Astrocyte (in vitro differentiated cells and primary cell): ENCODE measurements at regions not wholly inside any gene's neighbourhood (a gene's known extent, or its start where the extent isn't known, plus 50 kb on each side); places are given as distances from the start of the nearest gene placed in this dataset.

Experiments
- DNase-seq: peaks from one replicate; pipeline ENCODE4 v3.0.0-alpha.2; 2010; ENCODE audit warnings: low read depth
- FAIRE-seq: peaks from 2 replicates; lab custom pipeline; 2011; peaks lifted over from hg19 to GRCh38; lab: Jason Lieb, UNC
- H2AFZ ChIP-seq: 2 replicates; pipeline ENCODE4 v1.6.0; 2012; ENCODE audit warnings: low read depth, low read length, inconsistent platforms
- H3K27ac ChIP-seq: 2 replicates; pipeline ENCODE4 v1.5.1; 2011; ENCODE audit warnings: low read depth, low read length, inconsistent platforms
- H3K27me3 ChIP-seq: 2 replicates; pipeline ENCODE4 v1.6.0; 2011; ENCODE audit warnings: low read length, inconsistent platforms; ENCODE audit not compliant: insufficient read depth
- H3K36me3 ChIP-seq: 2 replicates; pipeline ENCODE4 v1.5.1; 2011; ENCODE audit warnings: low read length, inconsistent platforms; ENCODE audit not compliant: insufficient read depth
- H3K4me1 ChIP-seq: 2 replicates; pipeline ENCODE4 v1.5.1; 2011; ENCODE audit warnings: low read length, inconsistent platforms; ENCODE audit not compliant: insufficient read depth
- H3K4me2 ChIP-seq: 2 replicates; pipeline ENCODE4 v1.6.0; 2012; ENCODE audit warnings: low read length, inconsistent platforms
- H3K4me3 ChIP-seq: 2 replicates; pipeline ENCODE4 v1.5.1; 2011; ENCODE audit warnings: low read depth, mild to moderate bottlenecking, low read length, inconsistent platforms; ENCODE audit not compliant: insufficient read depth
- H3K79me2 ChIP-seq: 2 replicates; pipeline ENCODE4 v1.6.0; 2012; ENCODE audit warnings: mild to moderate bottlenecking, low read length, inconsistent platforms; ENCODE audit not compliant: insufficient read depth
- H3K9ac ChIP-seq: 2 replicates; pipeline ENCODE4 v1.6.0; 2012; ENCODE audit warnings: mild to moderate bottlenecking, low read length, inconsistent platforms
- H3K9me3 ChIP-seq: 2 replicates; pipeline ENCODE4 v1.5.1; 2012; ENCODE audit warnings: low read depth, mild to moderate bottlenecking, low read length, inconsistent platforms; ENCODE audit not compliant: insufficient read depth
- H4K20me1 ChIP-seq: 2 replicates; pipeline ENCODE4 v1.6.0; 2012; ENCODE audit warnings: low read length, inconsistent platforms; ENCODE audit not compliant: insufficient read depth
- H3K27ac Mint-ChIP-seq: one replicate; pipeline ENCODE4 v1.8.0; 2021; ENCODE audit warnings: mild to moderate bottlenecking, mixed read lengths; ENCODE audit not compliant: unreplicated experiment
- H3K27me3 Mint-ChIP-seq: one replicate; pipeline ENCODE4 v1.8.0; 2021; ENCODE audit warnings: low read depth, mixed read lengths; ENCODE audit not compliant: unreplicated experiment
- H3K36me3 Mint-ChIP-seq: one replicate; pipeline ENCODE4 v1.8.0; 2021; ENCODE audit warnings: low read depth, mixed read lengths; ENCODE audit not compliant: unreplicated experiment
- H3K4me1 Mint-ChIP-seq: one replicate; pipeline ENCODE4 v1.8.0; 2021; ENCODE audit warnings: low read depth, mixed read lengths; ENCODE audit not compliant: unreplicated experiment
- H3K4me3 Mint-ChIP-seq: one replicate; pipeline ENCODE4 v1.8.0; 2021; ENCODE audit warnings: mild to moderate bottlenecking, moderate library complexity, mixed read lengths; ENCODE audit not compliant: unreplicated experiment
- H3K9me3 Mint-ChIP-seq: one replicate; pipeline ENCODE4 v1.8.0; 2021; ENCODE audit warnings: mild to moderate bottlenecking, mixed read lengths; ENCODE audit not compliant: unreplicated experiment
- CTCF ChIP-seq: IDR thresholded peaks from 2 replicates; pipeline ENCODE4 v1.5.1; 2011; ENCODE audit warnings: low read depth, mild to moderate bottlenecking, inconsistent platforms, low read length, moderate library complexity; ENCODE audit not compliant: insufficient read depth
- EZH2 ChIP-seq: IDR thresholded peaks from 2 replicates; pipeline ENCODE4 v1.6.1; 2012; ENCODE audit warnings: mild to moderate bottlenecking, low read length, inconsistent platforms; ENCODE audit not compliant: insufficient read depth

DNA sequence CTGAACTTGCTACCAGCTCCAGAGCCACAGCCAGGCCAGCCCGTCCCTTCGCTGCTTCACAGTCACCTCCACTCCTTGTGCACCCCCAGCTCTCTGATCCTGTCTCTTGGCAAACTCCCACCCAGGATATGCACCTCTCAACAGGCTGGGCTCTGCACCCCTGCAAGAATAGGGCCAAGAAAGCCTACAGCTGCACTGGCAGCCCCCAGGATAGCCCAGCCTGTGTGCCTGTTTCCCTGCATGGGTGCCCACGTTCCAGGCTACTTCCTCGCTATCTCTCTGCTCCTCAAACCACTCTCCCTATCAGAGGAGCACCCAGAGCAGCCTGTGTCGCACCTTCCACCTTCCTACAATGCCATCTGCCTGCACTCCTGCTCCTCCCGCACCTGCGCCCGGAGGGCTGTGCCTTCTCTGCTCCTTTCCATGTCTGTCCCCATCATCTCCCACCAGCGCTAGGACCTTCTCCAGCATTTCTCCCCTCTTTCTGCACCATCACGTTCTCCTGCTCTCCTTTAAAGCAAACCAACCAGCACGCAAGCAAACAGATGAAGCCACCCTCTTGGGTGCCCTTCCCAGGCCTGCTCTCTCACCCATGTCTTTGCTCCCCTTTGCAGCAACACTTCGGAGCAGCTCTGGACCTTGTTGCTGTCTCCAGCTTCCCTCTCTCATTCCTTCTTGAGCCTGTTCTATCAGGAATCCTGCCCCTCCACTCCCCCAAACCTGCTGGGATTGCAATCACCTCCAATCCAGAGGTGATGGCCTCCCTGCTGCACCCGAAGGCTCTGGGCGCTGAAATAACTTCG lies 313.2 kb upstream of the HS6ST1 start:
- Histone ChIP-seq H3K27ac (no peak overlapping the region), H3K36me3 (no peaks in the 10 kb centered on the region), H3K27me3 (peaks cover 4% of the 10 kb centered on the region), H4K20me1 (no peaks in the 10 kb centered on the region), H3K9ac (no peak overlapping the region), H2AFZ (no peak overlapping the region), H3K4me2 (no peak overlapping the region), H3K79me2 (no peaks in the 10 kb centered on the region), H3K4me3 (no peak overlapping the region), H3K9me3 (no peaks in the 10 kb centered on the region), H3K4me1 (peaks cover 15% of the 10 kb centered on the region)
- H3K4me1 Mint-ChIP-seq = peaks cover 11% of the 10 kb centered on the region
- FAIRE-seq (no peak), DNase-seq (no peak)
- no peaks in the 10 kb centered on the region for H3K36me3 Mint-ChIP-seq
- no peak overlapping the region for H3K4me3 Mint-ChIP-seq
- peaks cover 3% of the 10 kb centered on the region for H3K9me3 Mint-ChIP-seq
- no peak for TF ChIP-seq CTCF
- no peak for TF ChIP-seq EZH2
- peaks cover 25% of the 10 kb centered on the region for H3K27me3 Mint-ChIP-seq
- H3K27ac Mint-ChIP-seq = no peak overlapping the region

DNA sequence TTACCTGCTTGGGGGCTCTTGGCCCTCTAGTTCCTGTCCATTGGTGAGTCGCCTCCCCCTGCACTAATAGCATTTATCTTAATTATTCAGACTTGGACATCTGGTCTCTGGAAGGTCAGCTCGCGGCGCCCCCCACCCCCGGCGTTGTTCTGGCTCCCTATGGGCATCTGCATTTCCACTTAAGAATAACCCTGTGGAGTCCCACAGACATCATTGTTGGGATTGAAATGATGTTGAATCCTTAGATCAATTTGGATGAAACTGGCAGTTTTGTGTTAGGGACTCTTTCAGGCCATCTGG lies 313.8 kb upstream of the HS6ST1 start:
- H3K4me1 Mint-ChIP-seq = peaks cover 11% of the 10 kb centered on the region
- no peak overlapping the region for H3K9ac ChIP-seq
- peaks cover 3% of the 10 kb centered on the region for H3K9me3 Mint-ChIP-seq
- H4K20me1 ChIP-seq = no peaks in the 10 kb centered on the region
- H2AFZ ChIP-seq = no peak overlapping the region
- no peak overlapping the region for H3K27ac ChIP-seq
- H3K4me3 Mint-ChIP-seq = no peak overlapping the region
- no peaks in the 10 kb centered on the region for H3K9me3 ChIP-seq
- H3K4me1 ChIP-seq = peaks cover 15% of the 10 kb centered on the region
- peaks cover 4% of the 10 kb centered on the region for H3K27me3 ChIP-seq
- TF ChIP-seq EZH2 = no peak
- TF ChIP-seq CTCF = no peak
- no peak overlapping the region for H3K4me3 ChIP-seq
- no peaks in the 10 kb centered on the region for H3K36me3 Mint-ChIP-seq
- peak overlapping the region; percentile 58 for H3K27ac Mint-ChIP-seq
- no peaks in the 10 kb centered on the region for H3K36me3 ChIP-seq
- FAIRE-seq = no peak
- no peak for DNase-seq
- no peaks in the 10 kb centered on the region for H3K79me2 ChIP-seq
- peaks cover 22% of the 10 kb centered on the region for H3K27me3 Mint-ChIP-seq
- no peak overlapping the region for H3K4me2 ChIP-seq

GRCh38 chr2:128633501-128633900 lies 314.8 kb upstream of the HS6ST1 start:
- Histone ChIP-seq H3K27me3 (no peaks in the 10 kb centered on the region), H4K20me1 (no peaks in the 10 kb centered on the region), H3K4me3 (no peak overlapping the region), H2AFZ (no peak overlapping the region), H3K4me2 (peak overlapping the region; percentile 15), H3K36me3 (no peaks in the 10 kb centered on the region), H3K79me2 (no peaks in the 10 kb centered on the region), H3K9me3 (no peaks in the 10 kb centered on the region), H3K27ac (peak overlapping the region; percentile 50), H3K9ac (no peak overlapping the region), H3K4me1 (peaks cover 22% of the 10 kb centered on the region)
- Mint-ChIP-seq H3K27ac (no peak overlapping the region), H3K27me3 (peaks cover 15% of the 10 kb centered on the region), H3K36me3 (no peaks in the 10 kb centered on the region), H3K4me3 (no peak overlapping the region), H3K9me3 (peaks cover 3% of the 10 kb centered on the region), H3K4me1 (peaks cover 14% of the 10 kb centered on the region)
- DNase-seq = peak; percentile 84
- no peak for TF ChIP-seq EZH2
- TF ChIP-seq CTCF = no peak
- peak; percentile 73 for FAIRE-seq
